ENCODE measurements at regions not wholly inside any gene's neighbourhood (a gene's known extent, or its start where the extent isn't known, plus 50 kb on each side); places are given as distances from the start of the nearest gene placed in this dataset.

GRCh38 chr21:28181730-28182129 lies 810.9 kb downstream of the LTN1 start:
- H3K36me3 ChIP-seq (ENCODE audit: insufficient read depth, low read length, poor library complexity, severe bottlenecking): no peaks in the 10 kb centered on the region
- H3K27ac ChIP-seq (ENCODE audit: low read depth, low read length, poor library complexity, severe bottlenecking): no peak overlapping the region
- no peak overlapping the region for H3K4me3 ChIP-seq (ENCODE audit: low read depth, low read length, poor library complexity, severe bottlenecking)
- intact Hi-C loops (cut with micrococcal nuclease; ENCODE audit: unreplicated experiment): no loop called here
- ChIA-PET POLR2A (ENCODE audit: low non-redundant PET) (no interaction called here), CTCF (no interaction called here)
- no peak for DNase-seq (ENCODE audit: low spot score)
- no peaks in the 10 kb centered on the region for H3K27me3 ChIP-seq (replicated peaks; ENCODE audit: insufficient read depth, low read depth, low read length, poor library complexity)
- H3K9me3 ChIP-seq (ENCODE audit: low read depth, low read length, poor library complexity, severe bottlenecking): peaks cover 14% of the 10 kb centered on the region
- no TSS peak for BruUV-seq (replicated peaks)
- no peaks in the 10 kb centered on the region for H3K4me1 ChIP-seq (ENCODE audit: insufficient read depth, low read length, poor library complexity, severe bottlenecking)
- TF ChIP-seq CTCF (conservative IDR thresholded peaks at IDR 0.05; ENCODE audit: low read depth, low read length) (no peak), EZH2 (IDR thresholded peaks at IDR 0.05; ENCODE audit: borderline replicate concordance, low read depth, low read length, poor library complexity, severe bottlenecking) (no peak)

- POLR2A ChIA-PET (ENCODE audit: low non-redundant PET): no interaction called here
Observed at GRCh38 chr21:28179136-28179535, 813.5 kb downstream of the LTN1 start.

GRCh38 chr21:28177124-28177523 lies 815.6 kb downstream of the LTN1 start:
- no peaks in the 10 kb centered on the region for H3K36me3 ChIP-seq (ENCODE audit: insufficient read depth, low read length, poor library complexity, severe bottlenecking)
- ChIA-PET CTCF (no interaction called here), POLR2A (ENCODE audit: low non-redundant PET) (no interaction called here)
- peaks cover 5% of the 10 kb centered on the region for H3K9me3 ChIP-seq (ENCODE audit: low read depth, low read length, poor library complexity, severe bottlenecking)
- no peaks in the 10 kb centered on the region for H3K4me1 ChIP-seq (ENCODE audit: insufficient read depth, low read length, poor library complexity, severe bottlenecking)
- H3K4me3 ChIP-seq (ENCODE audit: low read depth, low read length, poor library complexity, severe bottlenecking): no peak overlapping the region
- no peaks in the 10 kb centered on the region for H3K27me3 ChIP-seq (replicated peaks; ENCODE audit: insufficient read depth, low read depth, low read length, poor library complexity)
- no peak for TF ChIP-seq EZH2 (IDR thresholded peaks at IDR 0.05; ENCODE audit: borderline replicate concordance, low read depth, low read length, poor library complexity, severe bottlenecking)
- intact Hi-C loops (cut with micrococcal nuclease; ENCODE audit: unreplicated experiment): no loop called here
- no peak for DNase-seq (ENCODE audit: low spot score)
- H3K27ac ChIP-seq (ENCODE audit: low read depth, low read length, poor library complexity, severe bottlenecking): no peak overlapping the region
- BruUV-seq (replicated peaks): no TSS peak

More at GRCh38 chr21:28179136-28179535, 813.5 kb downstream of the LTN1 start:
- Histone ChIP-seq H3K27ac (ENCODE audit: low read depth, low read length, poor library complexity, severe bottlenecking) (no peak overlapping the region), H3K4me1 (ENCODE audit: insufficient read depth, low read length, poor library complexity, severe bottlenecking) (no peaks in the 10 kb centered on the region), H3K27me3 (replicated peaks; ENCODE audit: insufficient read depth, low read depth, low read length, poor library complexity) (no peaks in the 10 kb centered on the region), H3K4me3 (ENCODE audit: low read depth, low read length, poor library complexity, severe bottlenecking) (no peak overlapping the region), H3K9me3 (ENCODE audit: low read depth, low read length, poor library complexity, severe bottlenecking) (peaks cover 14% of the 10 kb centered on the region), H3K36me3 (ENCODE audit: insufficient read depth, low read length, poor library complexity, severe bottlenecking) (no peaks in the 10 kb centered on the region)
- TF ChIP-seq CTCF (conservative IDR thresholded peaks at IDR 0.05; ENCODE audit: low read depth, low read length) (no peak), EZH2 (IDR thresholded peaks at IDR 0.05; ENCODE audit: borderline replicate concordance, low read depth, low read length, poor library complexity, severe bottlenecking) (no peak)
- no TSS peak for BruUV-seq (replicated peaks)
- intact Hi-C loops (cut with micrococcal nuclease; ENCODE audit: unreplicated experiment): no loop called here
- no peak for DNase-seq (ENCODE audit: low spot score)
- CTCF ChIA-PET: no interaction called here

- Histone ChIP-seq H3K4me1 (ENCODE audit: insufficient read depth, low read length, poor library complexity, severe bottlenecking) (no peaks in the 10 kb centered on the region), H3K36me3 (ENCODE audit: insufficient read depth, low read length, poor library complexity, severe bottlenecking) (no peaks in the 10 kb centered on the region), H3K9me3 (ENCODE audit: low read depth, low read length, poor library complexity, severe bottlenecking) (no peaks in the 10 kb centered on the region), H3K27ac (ENCODE audit: low read depth, low read length, poor library complexity, severe bottlenecking) (no peak overlapping the region), H3K4me3 (ENCODE audit: low read depth, low read length, poor library complexity, severe bottlenecking) (no peak overlapping the region), H3K27me3 (replicated peaks; ENCODE audit: insufficient read depth, low read depth, low read length, poor library complexity) (no peaks in the 10 kb centered on the region)
- TF ChIP-seq EZH2 (IDR thresholded peaks at IDR 0.05; ENCODE audit: borderline replicate concordance, low read depth, low read length, poor library complexity, severe bottlenecking): no peak
- TF ChIP-seq CTCF (conservative IDR thresholded peaks at IDR 0.05; ENCODE audit: low read depth, low read length): no peak
- no peak for DNase-seq (ENCODE audit: low spot score)
- POLR2A ChIA-PET (ENCODE audit: low non-redundant PET): no interaction called here
- CTCF ChIA-PET: no interaction called here
- intact Hi-C loops (cut with micrococcal nuclease; ENCODE audit: unreplicated experiment): no loop called here
- BruUV-seq (replicated peaks): no TSS peak
Observed at GRCh38 chr21:28174701-28175100, 818.0 kb downstream of the LTN1 start.

Measured in A673 (cell line).